ENCODE measurements at regions not wholly inside any gene's neighbourhood (a gene's known extent, or its start where the extent isn't known, plus 50 kb on each side); places are given as distances from the start of the nearest gene placed in this dataset.

DNA sequence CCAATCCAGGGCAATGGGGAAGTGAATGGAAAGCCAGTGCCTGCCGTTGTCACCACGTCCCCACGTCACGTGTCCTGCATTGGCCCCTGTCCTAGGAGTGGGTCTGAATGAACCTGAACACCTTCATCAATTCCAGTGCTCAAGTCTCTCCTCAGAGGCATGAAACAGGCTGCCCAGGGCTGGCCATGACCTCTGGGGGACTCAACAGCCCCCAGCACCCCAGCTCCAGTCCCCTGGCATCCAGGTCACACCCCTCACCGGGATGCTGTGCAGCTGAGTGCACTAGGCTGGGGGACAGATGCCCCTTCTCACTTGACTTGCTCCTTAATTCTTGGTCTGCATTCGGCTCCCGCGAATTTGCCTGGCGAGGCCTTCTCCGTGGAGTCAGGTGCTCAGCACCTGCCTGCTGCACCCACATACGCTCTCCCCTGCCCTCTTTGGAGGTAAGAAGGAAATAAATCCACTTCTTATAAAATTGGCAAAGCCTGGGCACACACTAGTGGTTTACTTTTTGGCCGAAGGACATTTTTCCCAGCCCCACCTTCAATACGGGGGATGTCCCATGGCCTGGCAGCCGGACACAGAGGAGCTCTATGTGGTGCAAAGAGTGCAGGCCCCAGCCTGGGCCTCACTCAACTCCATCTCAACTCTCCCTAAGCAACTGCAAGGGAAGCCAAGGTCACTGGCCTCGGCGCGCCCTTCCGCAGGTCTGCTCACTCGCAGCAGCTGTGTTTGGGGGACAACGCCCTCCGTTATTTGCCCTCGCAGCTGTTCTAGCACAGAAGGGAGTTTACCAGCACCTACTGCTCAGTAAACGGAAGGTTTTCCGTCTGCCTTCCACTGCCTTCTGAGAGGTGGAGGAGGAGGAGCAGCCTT is 77.6 kb upstream of the SHH start:
- TF ChIP-seq BHLHE40 (IDR thresholded peaks at IDR 0.05; ENCODE audit: low read length) (no peak), ZSCAN12 (CRISPR knock-in tag; IDR thresholded peaks at IDR 0.05) (no peak), KLF16 (CRISPR knock-in tag; IDR thresholded peaks at IDR 0.05) (no peak), SMYD3 (CRISPR knock-in tag; IDR thresholded peaks at IDR 0.05) (no peak), MTF2 (CRISPR knock-in tag; IDR thresholded peaks at IDR 0.05; ENCODE audit: borderline replicate concordance) (no peak), PCBP2 (optimal IDR thresholded peaks at IDR 0.05; ENCODE audit: low read depth, low read length, poor library complexity, severe bottlenecking) (no peak)
- TF ChIP-seq, protein P1, sequence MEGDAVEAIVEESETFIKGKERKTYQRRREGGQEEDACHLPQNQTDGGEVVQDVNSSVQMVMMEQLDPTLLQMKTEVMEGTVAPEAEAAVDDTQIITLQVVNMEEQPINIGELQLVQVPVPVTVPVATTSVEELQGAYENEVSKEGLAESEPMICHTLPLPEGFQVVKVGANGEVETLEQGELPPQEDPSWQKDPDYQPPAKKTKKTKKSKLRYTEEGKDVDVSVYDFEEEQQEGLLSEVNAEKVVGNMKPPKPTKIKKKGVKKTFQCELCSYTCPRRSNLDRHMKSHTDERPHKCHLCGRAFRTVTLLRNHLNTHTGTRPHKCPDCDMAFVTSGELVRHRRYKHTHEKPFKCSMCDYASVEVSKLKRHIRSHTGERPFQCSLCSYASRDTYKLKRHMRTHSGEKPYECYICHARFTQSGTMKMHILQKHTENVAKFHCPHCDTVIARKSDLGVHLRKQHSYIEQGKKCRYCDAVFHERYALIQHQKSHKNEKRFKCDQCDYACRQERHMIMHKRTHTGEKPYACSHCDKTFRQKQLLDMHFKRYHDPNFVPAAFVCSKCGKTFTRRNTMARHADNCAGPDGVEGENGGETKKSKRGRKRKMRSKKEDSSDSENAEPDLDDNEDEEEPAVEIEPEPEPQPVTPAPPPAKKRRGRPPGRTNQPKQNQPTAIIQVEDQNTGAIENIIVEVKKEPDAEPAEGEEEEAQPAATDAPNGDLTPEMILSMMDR (CRISPR knock-in tag; IDR thresholded peaks at IDR 0.05), result no peak
- TF ChIP-seq, protein P2, sequence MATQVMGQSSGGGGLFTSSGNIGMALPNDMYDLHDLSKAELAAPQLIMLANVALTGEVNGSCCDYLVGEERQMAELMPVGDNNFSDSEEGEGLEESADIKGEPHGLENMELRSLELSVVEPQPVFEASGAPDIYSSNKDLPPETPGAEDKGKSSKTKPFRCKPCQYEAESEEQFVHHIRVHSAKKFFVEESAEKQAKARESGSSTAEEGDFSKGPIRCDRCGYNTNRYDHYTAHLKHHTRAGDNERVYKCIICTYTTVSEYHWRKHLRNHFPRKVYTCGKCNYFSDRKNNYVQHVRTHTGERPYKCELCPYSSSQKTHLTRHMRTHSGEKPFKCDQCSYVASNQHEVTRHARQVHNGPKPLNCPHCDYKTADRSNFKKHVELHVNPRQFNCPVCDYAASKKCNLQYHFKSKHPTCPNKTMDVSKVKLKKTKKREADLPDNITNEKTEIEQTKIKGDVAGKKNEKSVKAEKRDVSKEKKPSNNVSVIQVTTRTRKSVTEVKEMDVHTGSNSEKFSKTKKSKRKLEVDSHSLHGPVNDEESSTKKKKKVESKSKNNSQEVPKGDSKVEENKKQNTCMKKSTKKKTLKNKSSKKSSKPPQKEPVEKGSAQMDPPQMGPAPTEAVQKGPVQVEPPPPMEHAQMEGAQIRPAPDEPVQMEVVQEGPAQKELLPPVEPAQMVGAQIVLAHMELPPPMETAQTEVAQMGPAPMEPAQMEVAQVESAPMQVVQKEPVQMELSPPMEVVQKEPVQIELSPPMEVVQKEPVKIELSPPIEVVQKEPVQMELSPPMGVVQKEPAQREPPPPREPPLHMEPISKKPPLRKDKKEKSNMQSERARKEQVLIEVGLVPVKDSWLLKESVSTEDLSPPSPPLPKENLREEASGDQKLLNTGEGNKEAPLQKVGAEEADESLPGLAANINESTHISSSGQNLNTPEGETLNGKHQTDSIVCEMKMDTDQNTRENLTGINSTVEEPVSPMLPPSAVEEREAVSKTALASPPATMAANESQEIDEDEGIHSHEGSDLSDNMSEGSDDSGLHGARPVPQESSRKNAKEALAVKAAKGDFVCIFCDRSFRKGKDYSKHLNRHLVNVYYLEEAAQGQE (IDR thresholded peaks at IDR 0.05; ENCODE audit: borderline replicate concordance in 1 of 2, low read depth in 1 of 2, low read length in 2 of 2), result no peak

Data from HepG2 (cell line).